PC-9 (cell line): ENCODE measurements at regions not wholly inside any gene's neighbourhood (a gene's known extent, or its start where the extent isn't known, plus 50 kb on each side); places are given as distances from the start of the nearest gene placed in this dataset.

Experiments used
- BruUV-seq: library from RNA; stranded (reverse); fragments of 400-500 nt; replicated peaks from 2 replicates; lab custom pipeline; 2021; lab: Mats Ljungman, UMichigan
- CTCF ChIA-PET: fragments of 300-600 bp; sonication (Branson Sonifier 250); formaldehyde crosslinking; loops from one replicate; lab custom pipeline; 2022; ENCODE audit warnings: antibody characterized with exemption; lab: Charles Lee
- POLR2A ChIA-PET: fragments of 300-600 bp; sonication (Branson Sonifier 250); formaldehyde crosslinking; loops from one replicate; lab custom pipeline; 2022; ENCODE audit warnings: antibody characterized with exemption; ENCODE audit not compliant: unreplicated experiment; lab: Charles Lee
- DNase-seq, 2 experiments: peaks; one replicate each; pipeline versions ENCODE4 v3.0.0 to v3.0.0-alpha.2; 2015 to 2022; ENCODE audit warnings: mixed read lengths in 1 of 2
- H2AFZ ChIP-seq: fragments of 200-600 bp; sonication (generic); 2 replicates; pipeline ENCODE4 v1.8.1; 2017; ENCODE audit warnings: antibody characterized with exemption
- H3F3A ChIP-seq: fragments of 200-600 bp; sonication (generic); 2 replicates; pipeline ENCODE4 v1.8.1; 2017; ENCODE audit warnings: antibody characterized with exemption, mild to moderate bottlenecking, low read depth; ENCODE audit not compliant: insufficient read depth
- H3K27ac ChIP-seq: fragments of 200-600 bp; sonication (generic); 2 replicates; pipeline ENCODE4 v1.6.1; 2016; ENCODE audit warnings: mixed run types
- H3K27me3 ChIP-seq: fragments of 200-600 bp; sonication (generic); 2 replicates; pipeline ENCODE4 v1.6.1; 2016; ENCODE audit warnings: low read depth, mixed run types; ENCODE audit not compliant: insufficient read depth
- H3K36me3 ChIP-seq: fragments of 200-600 bp; sonication (generic); 2 replicates; pipeline ENCODE4 v1.6.1; 2016; ENCODE audit warnings: low read depth, mixed run types
- H3K4me1 ChIP-seq: fragments of 200-600 bp; sonication (generic); replicated peaks from 2 replicates; pipeline ENCODE4 v1.6.1; 2016; ENCODE audit warnings: mixed run types; ENCODE audit not compliant: insufficient read depth
- H3K4me2 ChIP-seq: fragments of 200-600 bp; sonication (generic); 2 replicates; pipeline ENCODE4 v1.6.1; 2017; ENCODE audit warnings: mixed run types
- H3K4me3 ChIP-seq: fragments of 200-600 bp; sonication (generic); 2 replicates; pipeline ENCODE4 v1.6.1; 2016; ENCODE audit warnings: mixed run types
- H3K79me2 ChIP-seq: fragments of 200-600 bp; sonication (generic); 2 replicates; pipeline ENCODE4 v1.6.1; 2017; ENCODE audit warnings: low read depth, mixed run types
- H3K9me2 ChIP-seq: fragments of 200-600 bp; sonication (generic); 2 replicates; pipeline ENCODE4 v1.8.1; 2017; ENCODE audit warnings: mild to moderate bottlenecking; ENCODE audit not compliant: insufficient read depth
- H3K9me3 ChIP-seq: fragments of 200-600 bp; sonication (generic); 2 replicates; pipeline ENCODE4 v1.8.1; 2016; ENCODE audit warnings: low read depth; ENCODE audit not compliant: insufficient read depth
- H4K20me1 ChIP-seq: fragments of 200-600 bp; sonication (generic); 2 replicates; pipeline ENCODE4 v1.8.1; 2017; ENCODE audit not compliant: insufficient read depth
- EZH2 ChIP-seq: fragments of 200-600 bp; sonication (generic); IDR thresholded peaks from 2 replicates; pipeline ENCODE4 v1.8.0; 2017; ENCODE audit warnings: antibody characterized with exemption, low read depth
- intact Hi-C: fragments of 100-400 bp; cut with micrococcal nuclease; formaldehyde crosslinking; loops from one replicate; pipeline ENCODE4 v1.10.0; 2022; ENCODE audit not compliant: unreplicated experiment
- TF ChIP-seq, protein P1 (sequence below): fragments of 200-600 bp; sonication (generic); conservative IDR thresholded peaks from 2 replicates; pipeline ENCODE4 v1.6.1; 2017; ENCODE audit warnings: mixed run types, antibody characterized with exemption, mild to moderate bottlenecking, moderate library complexity

DNA sequence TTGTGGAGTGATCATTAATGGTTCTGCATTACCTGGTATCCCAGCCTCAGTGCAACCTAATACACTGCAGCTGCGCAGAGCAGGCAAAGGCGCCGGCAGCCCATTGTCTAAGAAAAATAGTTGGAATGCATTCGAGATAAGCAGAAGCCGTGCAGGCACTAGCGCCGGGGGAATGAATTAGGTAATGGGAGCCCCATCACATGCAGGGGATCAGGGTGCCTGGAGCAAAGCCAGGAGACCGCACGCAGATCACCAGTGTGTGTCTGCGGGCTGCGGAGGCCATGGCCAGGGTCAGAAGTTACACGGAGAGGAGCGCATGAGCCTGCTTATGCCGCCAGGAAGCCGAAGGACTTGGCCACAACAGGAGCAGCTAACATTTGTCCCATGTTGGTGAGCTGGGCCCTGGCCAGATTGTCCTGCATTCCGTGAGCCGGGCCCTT is 156.8 kb downstream of the DLL1 start:
- H3K9me2 ChIP-seq, result no peaks in the 10 kb centered on the region
- no peaks in the 10 kb centered on the region for H3K9me3 ChIP-seq
- H4K20me1 ChIP-seq, result no peaks in the 10 kb centered on the region
- no peaks in the 10 kb centered on the region for H3K36me3 ChIP-seq
- no peaks in the 10 kb centered on the region for H3K79me2 ChIP-seq
- H3K4me1 ChIP-seq, result no peaks in the 10 kb centered on the region
- H3K27ac ChIP-seq, result no peak overlapping the region
- BruUV-seq, result no TSS peak
- no peak overlapping the region for H2AFZ ChIP-seq
- no peak for TF ChIP-seq EZH2
- TF ChIP-seq, protein P1, sequence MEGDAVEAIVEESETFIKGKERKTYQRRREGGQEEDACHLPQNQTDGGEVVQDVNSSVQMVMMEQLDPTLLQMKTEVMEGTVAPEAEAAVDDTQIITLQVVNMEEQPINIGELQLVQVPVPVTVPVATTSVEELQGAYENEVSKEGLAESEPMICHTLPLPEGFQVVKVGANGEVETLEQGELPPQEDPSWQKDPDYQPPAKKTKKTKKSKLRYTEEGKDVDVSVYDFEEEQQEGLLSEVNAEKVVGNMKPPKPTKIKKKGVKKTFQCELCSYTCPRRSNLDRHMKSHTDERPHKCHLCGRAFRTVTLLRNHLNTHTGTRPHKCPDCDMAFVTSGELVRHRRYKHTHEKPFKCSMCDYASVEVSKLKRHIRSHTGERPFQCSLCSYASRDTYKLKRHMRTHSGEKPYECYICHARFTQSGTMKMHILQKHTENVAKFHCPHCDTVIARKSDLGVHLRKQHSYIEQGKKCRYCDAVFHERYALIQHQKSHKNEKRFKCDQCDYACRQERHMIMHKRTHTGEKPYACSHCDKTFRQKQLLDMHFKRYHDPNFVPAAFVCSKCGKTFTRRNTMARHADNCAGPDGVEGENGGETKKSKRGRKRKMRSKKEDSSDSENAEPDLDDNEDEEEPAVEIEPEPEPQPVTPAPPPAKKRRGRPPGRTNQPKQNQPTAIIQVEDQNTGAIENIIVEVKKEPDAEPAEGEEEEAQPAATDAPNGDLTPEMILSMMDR, result no peak
- no peak for DNase-seq
- CTCF ChIA-PET, result no interaction called here
- intact Hi-C loops, result no loop called here
- H3F3A ChIP-seq, result no peaks in the 10 kb centered on the region
- POLR2A ChIA-PET, result no interaction called here
- peaks cover 71% of the 10 kb centered on the region for H3K27me3 ChIP-seq
- no peak overlapping the region for H3K4me3 ChIP-seq
- H3K4me2 ChIP-seq, result no peak overlapping the region

DNA sequence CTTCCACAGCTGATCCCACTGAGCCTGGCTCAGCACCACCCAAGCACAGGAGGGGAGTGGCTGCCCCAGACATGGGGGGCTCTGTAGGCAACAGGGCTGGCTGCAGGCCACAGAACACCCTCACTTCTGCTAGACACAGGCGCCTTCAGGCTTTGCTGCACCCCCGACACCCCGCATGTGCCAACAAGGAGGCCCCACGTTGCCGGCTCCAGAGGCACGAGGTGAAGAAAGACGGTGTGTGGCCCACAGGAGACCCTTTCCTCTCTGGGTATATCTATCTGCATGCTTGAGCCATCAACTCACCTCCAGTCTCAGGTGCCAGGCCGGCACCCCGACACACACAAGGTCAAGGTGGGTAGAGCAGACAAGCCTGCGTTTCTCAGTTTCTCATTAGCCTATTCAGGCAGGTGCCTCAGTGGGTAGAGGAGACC is 158.3 kb downstream of the DLL1 start:
- Histone ChIP-seq H3K27ac (no peak overlapping the region), H3K9me3 (no peaks in the 10 kb centered on the region), H4K20me1 (no peaks in the 10 kb centered on the region), H3K9me2 (no peaks in the 10 kb centered on the region), H3K27me3 (peaks cover 78% of the 10 kb centered on the region), H3K79me2 (no peaks in the 10 kb centered on the region), H3F3A (no peaks in the 10 kb centered on the region), H2AFZ (no peak overlapping the region), H3K4me3 (no peak overlapping the region), H3K4me1 (no peaks in the 10 kb centered on the region), H3K4me2 (no peak overlapping the region), H3K36me3 (no peaks in the 10 kb centered on the region)
- no peak for DNase-seq
- ChIA-PET POLR2A (no interaction called here), CTCF (no interaction called here)
- intact Hi-C loops, result no loop called here
- TF ChIP-seq, protein P1, result no peak
- TF ChIP-seq EZH2, result no peak
- BruUV-seq, result no TSS peak

- no peaks in the 10 kb centered on the region for H3K4me1 ChIP-seq
- TF ChIP-seq, protein P1, result no peak
- TF ChIP-seq EZH2, result no peak
- ChIA-PET POLR2A (no interaction called here), CTCF (no interaction called here)
- H2AFZ ChIP-seq, result no peak overlapping the region
- H3F3A ChIP-seq, result no peaks in the 10 kb centered on the region
- no peak overlapping the region for H3K4me2 ChIP-seq
- intact Hi-C loops, result no loop called here
- H4K20me1 ChIP-seq, result no peaks in the 10 kb centered on the region
- no peaks in the 10 kb centered on the region for H3K79me2 ChIP-seq
- no peaks in the 10 kb centered on the region for H3K36me3 ChIP-seq
- H3K4me3 ChIP-seq, result no peak overlapping the region
- peaks cover 82% of the 10 kb centered on the region for H3K27me3 ChIP-seq
- no peaks in the 10 kb centered on the region for H3K9me2 ChIP-seq
- H3K27ac ChIP-seq, result no peak overlapping the region
- H3K9me3 ChIP-seq, result no peaks in the 10 kb centered on the region
- BruUV-seq, result no TSS peak
- DNase-seq, result no peak
Observed at GRCh38 chr6:170132011-170132521, 158.8 kb downstream of the DLL1 start.
